Lower leg skin (tissue), 3 donors: ENCODE measurements at regions not wholly inside any gene's neighbourhood (a gene's known extent, or its start where the extent isn't known, plus 50 kb on each side); places are given as distances from the start of the nearest gene placed in this dataset.

Experiments used
- POLR2A ChIP-seq, 2 donors: fragments of 450-650 bp; IDR thresholded peaks; one replicate each; pipeline ENCODE4 v1.6.1; 2016 to 2017; ENCODE audit warnings: antibody characterized with exemption in 2 of 2, mild to moderate bottlenecking in 1 of 2, moderate library complexity in 1 of 2
- TF ChIP-seq, protein P1 (sequence below), 3 donors: fragments of 450-650 bp; IDR thresholded peaks; one replicate each; pipeline ENCODE4 v1.5.1; 2016; ENCODE audit warnings: antibody characterized with exemption in 3 of 3, mild to moderate bottlenecking in 3 of 3, moderate library complexity in 2 of 3

DNA sequence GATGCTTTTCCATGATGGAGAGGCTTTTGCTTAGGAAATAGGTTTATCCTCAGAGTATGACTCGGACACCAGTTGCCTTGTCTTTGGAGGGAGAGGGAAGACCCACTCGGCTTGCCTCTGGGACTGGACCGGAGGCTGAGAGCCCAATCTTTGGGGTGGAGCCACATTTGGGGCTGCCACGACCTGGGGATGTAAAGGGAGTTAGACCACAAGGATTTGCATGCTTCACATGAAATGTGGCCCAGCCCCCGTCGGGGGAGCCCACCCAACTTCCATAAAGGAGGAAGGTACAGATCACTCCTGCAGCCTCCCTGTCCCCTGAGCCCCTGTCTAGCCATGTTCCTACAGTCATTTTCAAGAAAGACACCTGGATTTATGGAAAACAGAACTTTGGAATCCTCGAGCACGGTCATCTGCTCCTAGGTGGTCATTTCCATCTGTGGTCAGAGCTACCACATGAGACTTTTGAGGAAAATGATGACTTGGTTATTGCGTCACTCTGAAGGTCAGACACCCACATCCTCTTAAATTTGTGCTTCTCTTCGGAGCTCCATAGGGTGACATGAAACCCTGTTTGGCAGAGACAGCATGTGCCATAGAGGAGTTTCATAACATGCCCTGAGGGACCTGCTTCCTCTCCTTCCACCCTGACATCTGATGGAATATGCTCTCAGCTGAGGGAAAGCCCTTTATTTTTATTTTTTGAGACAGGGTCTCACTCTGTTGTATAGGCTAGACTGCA lies 99.4 kb upstream of the SLC45A1 start:
- TF ChIP-seq, protein P1, sequence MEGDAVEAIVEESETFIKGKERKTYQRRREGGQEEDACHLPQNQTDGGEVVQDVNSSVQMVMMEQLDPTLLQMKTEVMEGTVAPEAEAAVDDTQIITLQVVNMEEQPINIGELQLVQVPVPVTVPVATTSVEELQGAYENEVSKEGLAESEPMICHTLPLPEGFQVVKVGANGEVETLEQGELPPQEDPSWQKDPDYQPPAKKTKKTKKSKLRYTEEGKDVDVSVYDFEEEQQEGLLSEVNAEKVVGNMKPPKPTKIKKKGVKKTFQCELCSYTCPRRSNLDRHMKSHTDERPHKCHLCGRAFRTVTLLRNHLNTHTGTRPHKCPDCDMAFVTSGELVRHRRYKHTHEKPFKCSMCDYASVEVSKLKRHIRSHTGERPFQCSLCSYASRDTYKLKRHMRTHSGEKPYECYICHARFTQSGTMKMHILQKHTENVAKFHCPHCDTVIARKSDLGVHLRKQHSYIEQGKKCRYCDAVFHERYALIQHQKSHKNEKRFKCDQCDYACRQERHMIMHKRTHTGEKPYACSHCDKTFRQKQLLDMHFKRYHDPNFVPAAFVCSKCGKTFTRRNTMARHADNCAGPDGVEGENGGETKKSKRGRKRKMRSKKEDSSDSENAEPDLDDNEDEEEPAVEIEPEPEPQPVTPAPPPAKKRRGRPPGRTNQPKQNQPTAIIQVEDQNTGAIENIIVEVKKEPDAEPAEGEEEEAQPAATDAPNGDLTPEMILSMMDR (IDR thresholded peaks at IDR 0.05), result no peak
- no peak for TF ChIP-seq POLR2A (IDR thresholded peaks at IDR 0.05)
